ACC112 (cell line): ENCODE measurements at regions not wholly inside any gene's neighbourhood (a gene's known extent, or its start where the extent isn't known, plus 50 kb on each side); places are given as distances from the start of the nearest gene placed in this dataset.

ENCODE experiments used
- H2AFZ ChIP-seq: fragments of 200-600 bp; sonication (generic); one replicate; pipeline ENCODE4 v1.6.0; 2017; ENCODE audit warnings: antibody characterized with exemption, low read length; ENCODE audit not compliant: unreplicated experiment
- H3K27ac ChIP-seq: fragments of 200-600 bp; sonication (generic); 2 replicates; pipeline ENCODE4 v1.5.1; 2014; ENCODE audit warnings: low read depth, mild to moderate bottlenecking, antibody characterized with exemption, low read length, moderate library complexity
- H3K27me3 ChIP-seq: fragments of 200-600 bp; sonication (generic); 2 replicates; pipeline ENCODE4 v1.6.1; 2014; ENCODE audit warnings: mild to moderate bottlenecking, antibody characterized with exemption, low read length, moderate library complexity, mixed read lengths; ENCODE audit not compliant: insufficient read depth
- H3K36me3 ChIP-seq: fragments of 200-600 bp; sonication (generic); 2 replicates; pipeline ENCODE4 v1.6.1; 2016; ENCODE audit warnings: mild to moderate bottlenecking, antibody characterized with exemption, low read length, moderate library complexity, mixed read lengths; ENCODE audit not compliant: insufficient read depth
- H3K4me1 ChIP-seq: fragments of 200-600 bp; sonication (generic); one replicate; pipeline ENCODE4 v1.6.1; 2016; ENCODE audit warnings: low read length, mixed read lengths; ENCODE audit not compliant: insufficient read depth, unreplicated experiment, control insufficient read depth
- H3K4me3 ChIP-seq: fragments of 200-600 bp; sonication (generic); 2 replicates; pipeline ENCODE4 v1.5.1; 2014; ENCODE audit warnings: mild to moderate bottlenecking, low read depth, low read length
- H3K79me2 ChIP-seq: fragments of 200-600 bp; sonication (generic); one replicate; pipeline ENCODE4 v1.6.0; 2016; ENCODE audit warnings: low read length; ENCODE audit not compliant: control insufficient read depth, unreplicated experiment, insufficient read depth

- no peak overlapping the region for H3K27ac ChIP-seq
- no peaks in the 10 kb centered on the region for H3K27me3 ChIP-seq
- no peak overlapping the region for H3K4me3 ChIP-seq
- no peaks in the 10 kb centered on the region for H3K79me2 ChIP-seq
- H3K4me1 ChIP-seq: no peaks in the 10 kb centered on the region
- H3K36me3 ChIP-seq: no peaks in the 10 kb centered on the region
- no peak overlapping the region for H2AFZ ChIP-seq
Observed at GRCh38 chr13:69319656-69320055, 788.0 kb upstream of the ATXN8OS start.

- no peaks in the 10 kb centered on the region for H3K36me3 ChIP-seq
- no peak overlapping the region for H3K4me3 ChIP-seq
- no peaks in the 10 kb centered on the region for H3K4me1 ChIP-seq
- no peak overlapping the region for H3K27ac ChIP-seq
- H3K79me2 ChIP-seq: no peaks in the 10 kb centered on the region
- no peak overlapping the region for H2AFZ ChIP-seq
- no peaks in the 10 kb centered on the region for H3K27me3 ChIP-seq
Observed at GRCh38 chr13:69315039-69315438, 792.6 kb upstream of the ATXN8OS start.

- Histone ChIP-seq H3K27me3 (no peaks in the 10 kb centered on the region), H3K4me1 (no peaks in the 10 kb centered on the region), H3K27ac (no peak overlapping the region), H2AFZ (no peak overlapping the region), H3K4me3 (no peak overlapping the region), H3K36me3 (no peaks in the 10 kb centered on the region), H3K79me2 (no peaks in the 10 kb centered on the region)
Observed at GRCh38 chr13:69306766-69307165, 800.9 kb upstream of the ATXN8OS start.

- Histone ChIP-seq H3K36me3 (no peaks in the 10 kb centered on the region), H3K27ac (no peak overlapping the region), H3K79me2 (no peaks in the 10 kb centered on the region), H2AFZ (no peak overlapping the region), H3K27me3 (no peaks in the 10 kb centered on the region), H3K4me1 (no peaks in the 10 kb centered on the region), H3K4me3 (no peak overlapping the region)
Observed at GRCh38 chr13:69300131-69300530, 807.5 kb upstream of the ATXN8OS start.

- H3K36me3 ChIP-seq: no peaks in the 10 kb centered on the region
- no peak overlapping the region for H3K27ac ChIP-seq
- no peaks in the 10 kb centered on the region for H3K27me3 ChIP-seq
- H3K4me1 ChIP-seq: no peaks in the 10 kb centered on the region
- no peak overlapping the region for H2AFZ ChIP-seq
- H3K4me3 ChIP-seq: no peak overlapping the region
- H3K79me2 ChIP-seq: no peaks in the 10 kb centered on the region
Observed at GRCh38 chr13:69296130-69296529, 811.5 kb upstream of the ATXN8OS start.

GRCh38 chr13:69292789-69293425 is 814.7 kb upstream of the ATXN8OS start:
- Histone ChIP-seq H3K27ac (no peak overlapping the region), H2AFZ (no peak overlapping the region), H3K4me1 (no peaks in the 10 kb centered on the region), H3K4me3 (no peak overlapping the region), H3K79me2 (no peaks in the 10 kb centered on the region), H3K27me3 (no peaks in the 10 kb centered on the region), H3K36me3 (no peaks in the 10 kb centered on the region)

- H3K4me1 ChIP-seq: no peaks in the 10 kb centered on the region
- H3K36me3 ChIP-seq: no peaks in the 10 kb centered on the region
- H3K4me3 ChIP-seq: no peak overlapping the region
- no peaks in the 10 kb centered on the region for H3K27me3 ChIP-seq
- H2AFZ ChIP-seq: no peak overlapping the region
- no peak overlapping the region for H3K27ac ChIP-seq
- no peaks in the 10 kb centered on the region for H3K79me2 ChIP-seq
Observed at GRCh38 chr13:69291292-69291906, 816.2 kb upstream of the ATXN8OS start.

GRCh38 chr13:69288026-69288425 is 819.6 kb upstream of the ATXN8OS start:
- H3K27me3 ChIP-seq: no peaks in the 10 kb centered on the region
- H3K4me1 ChIP-seq: no peaks in the 10 kb centered on the region
- H2AFZ ChIP-seq: no peak overlapping the region
- H3K4me3 ChIP-seq: no peak overlapping the region
- H3K27ac ChIP-seq: no peak overlapping the region
- no peaks in the 10 kb centered on the region for H3K79me2 ChIP-seq
- H3K36me3 ChIP-seq: no peaks in the 10 kb centered on the region

- H3K27me3 ChIP-seq: no peaks in the 10 kb centered on the region
- H2AFZ ChIP-seq: no peak overlapping the region
- H3K27ac ChIP-seq: no peak overlapping the region
- H3K4me3 ChIP-seq: no peak overlapping the region
- no peaks in the 10 kb centered on the region for H3K36me3 ChIP-seq
- H3K79me2 ChIP-seq: no peaks in the 10 kb centered on the region
- no peaks in the 10 kb centered on the region for H3K4me1 ChIP-seq
Observed at GRCh38 chr13:69287050-69287698, 820.5 kb upstream of the ATXN8OS start.

GRCh38 chr13:69283837-69284236 is 823.8 kb upstream of the ATXN8OS start:
- no peak overlapping the region for H3K27ac ChIP-seq
- H3K79me2 ChIP-seq: no peaks in the 10 kb centered on the region
- no peaks in the 10 kb centered on the region for H3K36me3 ChIP-seq
- H3K4me1 ChIP-seq: no peaks in the 10 kb centered on the region
- no peak overlapping the region for H3K4me3 ChIP-seq
- H2AFZ ChIP-seq: no peak overlapping the region
- H3K27me3 ChIP-seq: no peaks in the 10 kb centered on the region

- Histone ChIP-seq H3K4me3 (no peak overlapping the region), H2AFZ (no peak overlapping the region), H3K27ac (no peak overlapping the region), H3K79me2 (no peaks in the 10 kb centered on the region), H3K36me3 (no peaks in the 10 kb centered on the region), H3K4me1 (no peaks in the 10 kb centered on the region), H3K27me3 (no peaks in the 10 kb centered on the region)
Observed at GRCh38 chr13:69283301-69283700, 824.3 kb upstream of the ATXN8OS start.
